ENCODE measurements at regions not wholly inside any gene's neighbourhood (a gene's known extent, or its start where the extent isn't known, plus 50 kb on each side); places are given as distances from the start of the nearest gene placed in this dataset.

- no peak overlapping the region for H3K27ac ChIP-seq (ENCODE audit: low read depth, low read length)
- H3K4me2 ChIP-seq (ENCODE audit: low read depth, low read length, poor library complexity, severe bottlenecking), result no peak overlapping the region
- no peak overlapping the region for H3K9ac ChIP-seq (ENCODE audit: low read length)
- no peak overlapping the region for H3K4me3 ChIP-seq (ENCODE audit: insufficient read depth, low read length, poor library complexity, severe bottlenecking)
- peaks cover 5% of the 10 kb centered on the region; the same call in 1 of the 2 replicates for H3K36me3 ChIP-seq (ENCODE audit: low read length)
- no peaks in the 10 kb centered on the region for H3K9me3 ChIP-seq (ENCODE audit: insufficient read depth, low read length)
- no peaks in the 10 kb centered on the region for H3K27me3 ChIP-seq (ENCODE audit: low read length)
- H4K20me1 ChIP-seq (ENCODE audit: low read depth, low read length), result no peaks in the 10 kb centered on the region
- H3K9me2 ChIP-seq (replicated peaks; ENCODE audit: insufficient read depth, low read length), result no peaks in the 10 kb centered on the region
- no peaks in the 10 kb centered on the region for H3F3A ChIP-seq (ENCODE audit: insufficient read depth)
- H3K79me2 ChIP-seq (ENCODE audit: insufficient read depth, low read length), result no peaks in the 10 kb centered on the region
- H2AFZ ChIP-seq (ENCODE audit: low read depth, low read length, severe bottlenecking), result no peak overlapping the region
- TF ChIP-seq EZH2phosphoT487 (conservative IDR thresholded peaks at IDR 0.05; ENCODE audit: low read length) (no peak), CTCF (IDR thresholded peaks at IDR 0.05; ENCODE audit: insufficient read depth, low read length, poor library complexity, severe bottlenecking) (no peak)
These were observed 263.3 kb upstream of the POU2AF2 start for GRCh38 chr11:110982214-110982613.

GRCh38 chr11:110979696-110980095 is 265.8 kb upstream of the POU2AF2 start:
- H3K36me3 ChIP-seq (ENCODE audit: low read length), result peaks cover 5% of the 10 kb centered on the region; the same call in 1 of the 2 replicates
- H3K27ac ChIP-seq (ENCODE audit: low read depth, low read length), result no peak overlapping the region
- H3K9ac ChIP-seq (ENCODE audit: low read length), result no peak overlapping the region
- no peaks in the 10 kb centered on the region for H3F3A ChIP-seq (ENCODE audit: insufficient read depth)
- no peaks in the 10 kb centered on the region for H3K79me2 ChIP-seq (ENCODE audit: insufficient read depth, low read length)
- H2AFZ ChIP-seq (ENCODE audit: low read depth, low read length, severe bottlenecking), result no peak overlapping the region
- H3K4me3 ChIP-seq (ENCODE audit: insufficient read depth, low read length, poor library complexity, severe bottlenecking), result no peak overlapping the region
- no peaks in the 10 kb centered on the region for H3K27me3 ChIP-seq (ENCODE audit: low read length)
- no peak overlapping the region for H3K4me2 ChIP-seq (ENCODE audit: low read depth, low read length, poor library complexity, severe bottlenecking)
- H3K9me3 ChIP-seq (ENCODE audit: insufficient read depth, low read length), result no peaks in the 10 kb centered on the region
- H3K9me2 ChIP-seq (replicated peaks; ENCODE audit: insufficient read depth, low read length), result no peaks in the 10 kb centered on the region
- no peaks in the 10 kb centered on the region for H4K20me1 ChIP-seq (ENCODE audit: low read depth, low read length)
- no peak for TF ChIP-seq CTCF (IDR thresholded peaks at IDR 0.05; ENCODE audit: insufficient read depth, low read length, poor library complexity, severe bottlenecking)
- no peak for TF ChIP-seq EZH2phosphoT487 (conservative IDR thresholded peaks at IDR 0.05; ENCODE audit: low read length)

- no peaks in the 10 kb centered on the region for H3F3A ChIP-seq (ENCODE audit: insufficient read depth)
- no peak overlapping the region for H3K4me3 ChIP-seq (ENCODE audit: insufficient read depth, low read length, poor library complexity, severe bottlenecking)
- no peaks in the 10 kb centered on the region for H3K9me2 ChIP-seq (replicated peaks; ENCODE audit: insufficient read depth, low read length)
- H3K36me3 ChIP-seq (ENCODE audit: low read length), result peaks cover 5% of the 10 kb centered on the region; the same call in 1 of the 2 replicates
- no peak overlapping the region for H3K27ac ChIP-seq (ENCODE audit: low read depth, low read length)
- no peak overlapping the region for H3K9ac ChIP-seq (ENCODE audit: low read length)
- H3K9me3 ChIP-seq (ENCODE audit: insufficient read depth, low read length), result no peaks in the 10 kb centered on the region
- no peak for TF ChIP-seq EZH2phosphoT487 (conservative IDR thresholded peaks at IDR 0.05; ENCODE audit: low read length)
- TF ChIP-seq CTCF (IDR thresholded peaks at IDR 0.05; ENCODE audit: insufficient read depth, low read length, poor library complexity, severe bottlenecking), result no peak
- no peaks in the 10 kb centered on the region for H3K79me2 ChIP-seq (ENCODE audit: insufficient read depth, low read length)
- H3K4me2 ChIP-seq (ENCODE audit: low read depth, low read length, poor library complexity, severe bottlenecking), result no peak overlapping the region
- no peak overlapping the region for H2AFZ ChIP-seq (ENCODE audit: low read depth, low read length, severe bottlenecking)
- H3K27me3 ChIP-seq (ENCODE audit: low read length), result no peaks in the 10 kb centered on the region
- H4K20me1 ChIP-seq (ENCODE audit: low read depth, low read length), result no peaks in the 10 kb centered on the region
These were observed 265.4 kb upstream of the ARHGAP20 start for GRCh38 chr11:110977661-110978060.
